Naive thymus-derived CD4-positive, alpha-beta T cell (primary cell): ENCODE measurements at regions not wholly inside any gene's neighbourhood (a gene's known extent, or its start where the extent isn't known, plus 50 kb on each side); places are given as distances from the start of the nearest gene placed in this dataset.

Source experiments
- ATAC-seq: fragments of 150-1000 bp; cut with Tn5 transposase; 2 replicates; pipeline ENCODE4 v1.10.0; 2021; ENCODE audit warnings: mild to moderate bottlenecking, moderate library complexity
- CTCF ChIA-PET: fragments of 350-600 bp; sonication (Branson Sonifier 250); formaldehyde crosslinking; loops from one replicate; lab custom pipeline; 2021; ENCODE audit warnings: antibody characterized with exemption; lab: Charles Lee
- POLR2A ChIA-PET: fragments of 350-600 bp; sonication (Branson Sonifier 250); formaldehyde crosslinking; loops from one replicate; lab custom pipeline; 2021; ENCODE audit warnings: antibody characterized with exemption, inconsistent platforms; lab: Charles Lee
- DNase-seq, 9 donors: peaks; one replicate each; pipeline versions ENCODE4 v3.0.0 to v3.0.0-alpha.2; 2020 to 2022; ENCODE audit warnings: mixed read lengths in 1 of 9
- H3K27ac ChIP-seq: one replicate; pipeline ENCODE4 v1.7.0; 2013; ENCODE audit warnings: mild to moderate bottlenecking, low read depth, low read length, moderate library complexity
- H3K27me3 ChIP-seq, 2 donors: one replicate each; pipeline ENCODE4 v1.7.0; 2013; ENCODE audit warnings: low read length in 2 of 2, mild to moderate bottlenecking in 2 of 2, moderate library complexity in 2 of 2; ENCODE audit not compliant: control insufficient read depth in 2 of 2, insufficient read depth in 2 of 2
- H3K36me3 ChIP-seq, 3 experiments: 1 replicate in 2 of 3; 2 replicates in 1 of 3; pipeline ENCODE4 v1.7.0; 2013; ENCODE audit warnings: low read length in 3 of 3, mild to moderate bottlenecking in 3 of 3, moderate library complexity in 1 of 3; ENCODE audit not compliant: insufficient read depth in 3 of 3, control insufficient read depth in 2 of 3
- H3K4me1 ChIP-seq, 2 donors: one replicate each; pipeline ENCODE4 v1.7.0; 2013; ENCODE audit warnings: low read length in 2 of 2, mild to moderate bottlenecking in 2 of 2, moderate library complexity in 1 of 2; ENCODE audit not compliant: control insufficient read depth in 2 of 2, insufficient read depth in 2 of 2
- H3K4me3 ChIP-seq: 2 replicates; pipeline ENCODE4 v1.7.0; 2013; ENCODE audit warnings: mild to moderate bottlenecking, low read length
- H3K9me3 ChIP-seq, 3 experiments: 1 replicate in 2 of 3; 2 replicates in 1 of 3; pipeline ENCODE4 v1.7.0; 2013; ENCODE audit warnings: low read length in 3 of 3; ENCODE audit not compliant: control insufficient read depth in 2 of 3
- H3K27ac Mint-ChIP-seq, 9 donors: one replicate each; pipeline ENCODE4 v1.8.0; 2020 to 2022; ENCODE audit warnings: mixed read lengths in 9 of 9, mild to moderate bottlenecking in 8 of 9, moderate library complexity in 5 of 9, inconsistent platforms in 2 of 9
- H3K27me3 Mint-ChIP-seq, 5 donors: one replicate each; pipeline ENCODE4 v1.8.0; 2021 to 2022; ENCODE audit warnings: mixed read lengths in 5 of 5, mild to moderate bottlenecking in 1 of 5
- H3K36me3 Mint-ChIP-seq, 5 donors: one replicate each; pipeline ENCODE4 v1.8.0; 2020 to 2022; ENCODE audit warnings: mixed read lengths in 5 of 5, mild to moderate bottlenecking in 3 of 5, inconsistent platforms in 1 of 5
- H3K4me1 Mint-ChIP-seq, 7 donors: one replicate each; pipeline ENCODE4 v1.8.0; 2020 to 2022; ENCODE audit warnings: mixed read lengths in 7 of 7, mild to moderate bottlenecking in 3 of 7, inconsistent platforms in 1 of 7
- H3K4me3 Mint-ChIP-seq, 10 donors: one replicate each; pipeline ENCODE4 v1.8.0; 2020 to 2022; ENCODE audit warnings: mild to moderate bottlenecking in 10 of 10, mixed read lengths in 10 of 10, moderate library complexity in 6 of 10, inconsistent platforms in 2 of 10
- H3K9me3 Mint-ChIP-seq, 11 donors: one replicate each; pipeline ENCODE4 v1.8.0; 2020 to 2022; ENCODE audit warnings: mixed read lengths in 11 of 11, mild to moderate bottlenecking in 4 of 11, inconsistent platforms in 1 of 11, moderate library complexity in 1 of 11
- intact Hi-C, 2 donors: fragments of 100-400 bp; cut with micrococcal nuclease; formaldehyde crosslinking; loops; one replicate each; pipeline ENCODE4 v1.15.1; 2023

GRCh38 chr13:30843548-30843947 is 62.5 kb upstream of the MEDAG start:
- Mint-ChIP-seq H3K9me3 (peaks cover 0 to 4% (median 0%) of the 10 kb centered on the region in 11 donors), H3K27ac (no peak overlapping the region), H3K27me3 (no peaks in the 10 kb centered on the region), H3K4me3 (no peak overlapping the region), H3K36me3 (no peaks in the 10 kb centered on the region), H3K4me1 (peaks cover 0 to 17% (median 0%) of the 10 kb centered on the region in 7 donors)
- ATAC-seq (no peak), DNase-seq (no peak)
- H3K27ac ChIP-seq: no peak overlapping the region
- CTCF ChIA-PET: no interaction called here
- intact Hi-C loops: no loop called here
- no peaks in the 10 kb centered on the region for H3K27me3 ChIP-seq
- H3K36me3 ChIP-seq: no peaks in the 10 kb centered on the region
- H3K4me1 ChIP-seq: no peaks in the 10 kb centered on the region
- no peaks in the 10 kb centered on the region for H3K9me3 ChIP-seq
- POLR2A ChIA-PET: no interaction called here
- H3K4me3 ChIP-seq: no peak overlapping the region

GRCh38 chr13:30844548-30845296 is 61.3 kb upstream of the MEDAG start:
- no peak for ATAC-seq
- CTCF ChIA-PET: no interaction called here
- Mint-ChIP-seq H3K27me3 (no peaks in the 10 kb centered on the region), H3K27ac (peak overlapping the region in 2 of 9 donors; percentile 6 to 16), H3K4me1 (peaks cover 0 to 17% (median 0%) of the 10 kb centered on the region in 7 donors), H3K36me3 (no peaks in the 10 kb centered on the region), H3K9me3 (peaks cover 0 to 4% (median 0%) of the 10 kb centered on the region in 11 donors), H3K4me3 (no peak overlapping the region)
- POLR2A ChIA-PET: no interaction called here
- intact Hi-C loops: no loop called here
- H3K4me3 ChIP-seq: no peak overlapping the region
- H3K27me3 ChIP-seq: no peaks in the 10 kb centered on the region
- H3K4me1 ChIP-seq: no peaks in the 10 kb centered on the region
- no peak overlapping the region for H3K27ac ChIP-seq
- DNase-seq: no peak
- no peaks in the 10 kb centered on the region for H3K9me3 ChIP-seq
- no peaks in the 10 kb centered on the region for H3K36me3 ChIP-seq

GRCh38 chr13:30845297-30846214 is 60.5 kb upstream of the MEDAG start:
- no peaks in the 10 kb centered on the region for H3K4me1 ChIP-seq
- H3K36me3 ChIP-seq: no peaks in the 10 kb centered on the region
- H3K9me3 Mint-ChIP-seq: peaks cover 0 to 4% (median 0%) of the 10 kb centered on the region in 11 donors
- DNase-seq: no peak
- intact Hi-C loops: no loop called here
- no peak overlapping the region for H3K4me3 Mint-ChIP-seq
- H3K27me3 Mint-ChIP-seq: peaks cover 0 to 3% (median 0%) of the 10 kb centered on the region in 5 donors
- no peaks in the 10 kb centered on the region for H3K36me3 Mint-ChIP-seq
- ChIA-PET CTCF (no interaction called here), POLR2A (no interaction called here)
- H3K27ac ChIP-seq: no peak overlapping the region
- H3K27me3 ChIP-seq: no peaks in the 10 kb centered on the region
- peak overlapping the region in 2 of 9 donors; percentile 16 to 29 for H3K27ac Mint-ChIP-seq
- H3K4me1 Mint-ChIP-seq: peaks cover 0 to 17% (median 0%) of the 10 kb centered on the region in 7 donors
- peak; percentile 68 for ATAC-seq
- no peak overlapping the region for H3K4me3 ChIP-seq
- no peaks in the 10 kb centered on the region for H3K9me3 ChIP-seq

GRCh38 chr13:30846311-30846710 is 59.8 kb upstream of the MEDAG start:
- Histone ChIP-seq H3K36me3 (no peaks in the 10 kb centered on the region), H3K4me3 (no peak overlapping the region), H3K9me3 (no peaks in the 10 kb centered on the region), H3K4me1 (no peaks in the 10 kb centered on the region), H3K27ac (no peak overlapping the region), H3K27me3 (no peaks in the 10 kb centered on the region)
- no peaks in the 10 kb centered on the region for H3K36me3 Mint-ChIP-seq
- peaks cover 0 to 17% (median 0%) of the 10 kb centered on the region in 7 donors for H3K4me1 Mint-ChIP-seq
- H3K27me3 Mint-ChIP-seq: peaks cover 0 to 8% (median 0%) of the 10 kb centered on the region in 5 donors
- ATAC-seq (no peak), DNase-seq (no peak)
- ChIA-PET POLR2A (no interaction called here), CTCF (no interaction called here)
- H3K9me3 Mint-ChIP-seq: peaks cover 0 to 4% (median 0%) of the 10 kb centered on the region in 11 donors
- intact Hi-C loops: no loop called here
- H3K27ac Mint-ChIP-seq: no peak overlapping the region
- H3K4me3 Mint-ChIP-seq: no peak overlapping the region

GRCh38 chr13:30846866-30847265 is 59.2 kb upstream of the MEDAG start:
- ChIA-PET POLR2A (interaction anchor here (0.6 kb wide), 1 partner anchor 418 kb away, joined by 6 read pairs; no protein-coding TSS in a partner anchor), CTCF (interaction anchor here (1.2 kb wide), 1 partner anchor 18 kb away, joined by 3 read pairs; no protein-coding TSS in a partner anchor)
- intact Hi-C loops: no loop called here
- no peaks in the 10 kb centered on the region for H3K4me1 ChIP-seq
- H3K36me3 Mint-ChIP-seq: no peaks in the 10 kb centered on the region
- H3K4me3 Mint-ChIP-seq: no peak overlapping the region
- DNase-seq (no peak), ATAC-seq (no peak)
- H3K4me1 Mint-ChIP-seq: peaks cover 0 to 17% (median 0%) of the 10 kb centered on the region in 7 donors
- peaks cover 0 to 4% (median 0%) of the 10 kb centered on the region in 11 donors for H3K9me3 Mint-ChIP-seq
- no peaks in the 10 kb centered on the region for H3K36me3 ChIP-seq
- peaks cover 0 to 12% (median 0%) of the 10 kb centered on the region in 5 donors for H3K27me3 Mint-ChIP-seq
- no peak overlapping the region for H3K27ac ChIP-seq
- H3K4me3 ChIP-seq: no peak overlapping the region
- no peaks in the 10 kb centered on the region for H3K9me3 ChIP-seq
- H3K27me3 ChIP-seq: no peaks in the 10 kb centered on the region
- no peak overlapping the region for H3K27ac Mint-ChIP-seq

GRCh38 chr13:30847650-30848307 is 58.3 kb upstream of the MEDAG start:
- no peaks in the 10 kb centered on the region for H3K36me3 ChIP-seq
- no peak overlapping the region for H3K27ac ChIP-seq
- CTCF ChIA-PET: interaction anchor here (0.5 to 1.2 kb wide), 2 partner anchors 17 to 20 kb away, joined by 3 read pairs; no protein-coding TSS in a partner anchor
- peaks cover 0 to 17% (median 0%) of the 10 kb centered on the region in 7 donors for H3K4me1 Mint-ChIP-seq
- H3K4me1 ChIP-seq: no peaks in the 10 kb centered on the region
- no peak for ATAC-seq
- H3K27ac Mint-ChIP-seq: no peak overlapping the region
- H3K27me3 Mint-ChIP-seq: peaks cover 0 to 18% (median 4%) of the 10 kb centered on the region in 5 donors
- no peaks in the 10 kb centered on the region for H3K27me3 ChIP-seq
- POLR2A ChIA-PET: interaction anchor here (0.6 kb wide), 1 partner anchor 419 kb away, joined by 6 read pairs; no protein-coding TSS in a partner anchor
- H3K4me3 ChIP-seq: no peak overlapping the region
- H3K9me3 Mint-ChIP-seq: peaks cover 0 to 4% (median 0%) of the 10 kb centered on the region in 11 donors
- no peak for DNase-seq
- H3K9me3 ChIP-seq: no peaks in the 10 kb centered on the region
- no peak overlapping the region for H3K4me3 Mint-ChIP-seq
- intact Hi-C loops: no loop called here
- H3K36me3 Mint-ChIP-seq: no peaks in the 10 kb centered on the region
